GM19372 (cell line): ENCODE measurements at regions not wholly inside any gene's neighbourhood (a gene's known extent, or its start where the extent isn't known, plus 50 kb on each side); places are given as distances from the start of the nearest gene placed in this dataset.
"Not testable (repeated sequence)": the region's sequence is repeated elsewhere in the genome, so short reads cannot be mapped to it uniquely, and the experiment has no call there.

Source experiments
- ATAC-seq: cut with Tn5 transposase; IDR thresholded peaks from one replicate; pipeline ENCODE4 v1.9.1; 2021; ENCODE audit warnings: mild to moderate bottlenecking, low read depth, moderate library complexity; ENCODE audit not compliant: unreplicated experiment

GRCh38 chr9:36521148-36521547, 51.5 kb upstream of the MELK start:
- no peak for ATAC-seq

- no peak for ATAC-seq
These were observed 55.6 kb upstream of the MELK start for GRCh38 chr9:36517131-36517530.

- ATAC-seq: no peak
These were observed 68.5 kb upstream of the MELK start for GRCh38 chr9:36504156-36504555.

GRCh38 chr9:36503172-36504088, 69.3 kb upstream of the MELK start:
- no peak for ATAC-seq

- ATAC-seq: no peak
These were observed 71.0 kb upstream of the MELK start for GRCh38 chr9:36501727-36502126.

- ATAC-seq: not testable (repeated sequence)
These were observed 71.8 kb upstream of the MELK start for GRCh38 chr9:36500931-36501330.

- no peak for ATAC-seq
These were observed 73.4 kb upstream of the MELK start for GRCh38 chr9:36499174-36499890.

- not testable (repeated sequence) for ATAC-seq
These were observed 79.1 kb upstream of the MELK start for GRCh38 chr9:36493564-36493963.

GRCh38 chr9:36492865-36493264, 79.8 kb upstream of the MELK start:
- ATAC-seq: no peak

- no peak for ATAC-seq
These were observed 83.2 kb upstream of the MELK start for GRCh38 chr9:36489453-36489852.

GRCh38 chr9:36488389-36488756, 84.3 kb upstream of the MELK start:
- no peak for ATAC-seq

- ATAC-seq: peak; percentile 86
These were observed 85.0 kb upstream of the MELK start for GRCh38 chr9:36487482-36488388.

GRCh38 chr9:36486933-36487481, 85.7 kb upstream of the MELK start:
- ATAC-seq: peak; percentile 33

GRCh38 chr9:36486329-36486932, 86.3 kb upstream of the MELK start:
- ATAC-seq: no peak

GRCh38 chr9:36485647-36486328, 85.7 kb upstream of the RNF38 start:
- no peak for ATAC-seq

- ATAC-seq: no peak
These were observed 84.1 kb upstream of the RNF38 start for GRCh38 chr9:36484124-36484523.

GRCh38 chr9:36479101-36479500, 79.0 kb upstream of the RNF38 start:
- no peak for ATAC-seq

GRCh38 chr9:36471359-36471758, 71.3 kb upstream of the RNF38 start:
- ATAC-seq: no peak

- ATAC-seq: peak; percentile 91
These were observed 70.7 kb upstream of the RNF38 start for GRCh38 chr9:36470643-36471290.
